HTR-8/SVneo (cell line): ENCODE measurements at regions not wholly inside any gene's neighbourhood (a gene's known extent, or its start where the extent isn't known, plus 50 kb on each side); places are given as distances from the start of the nearest gene placed in this dataset.

ENCODE experiments used
- DNase-seq: peaks from one replicate; pipeline ENCODE4 v3.0.0; 2011; ENCODE audit warnings: low spot score, mixed read lengths; ENCODE audit not compliant: insufficient read length
- FAIRE-seq: peaks from 2 replicates; lab custom pipeline; 2011; peaks lifted over from hg19 to GRCh38; lab: Jason Lieb, UNC

GRCh38 chr11:110034806-110035205 lies 58.4 kb upstream of the ZC3H12C start:
- FAIRE-seq (no peak), DNase-seq (no peak)

- FAIRE-seq (no peak), DNase-seq (no peak)
These were observed 57.8 kb upstream of the ZC3H12C start for GRCh38 chr11:110035357-110035756.

GRCh38 chr11:110038201-110038600 lies 55.0 kb upstream of the ZC3H12C start:
- FAIRE-seq (no peak), DNase-seq (no peak)
